PC-3 (cell line): ENCODE measurements at regions not wholly inside any gene's neighbourhood (a gene's known extent, or its start where the extent isn't known, plus 50 kb on each side); places are given as distances from the start of the nearest gene placed in this dataset.

Source experiments
- ATAC-seq: fragments of 200-7000 bp; cut with Tn5 transposase; 2 replicates; pipeline ENCODE4 v1.9.1; 2020; ENCODE audit warnings: mild to moderate bottlenecking, moderate library complexity
- BruUV-seq: library from RNA; stranded (reverse); fragments of 400-500 nt; replicated peaks from 2 replicates; lab custom pipeline; 2021; lab: Mats Ljungman, UMichigan
- CTCF ChIA-PET: fragments of 300-600 bp; sonication (Branson Sonifier 250); formaldehyde crosslinking; loops from one replicate; lab custom pipeline; 2022; ENCODE audit warnings: antibody characterized with exemption; lab: Charles Lee
- POLR2A ChIA-PET: fragments of 300-600 bp; sonication (Branson Sonifier 250); formaldehyde crosslinking; loops from one replicate; lab custom pipeline; 2022; ENCODE audit warnings: antibody characterized with exemption; ENCODE audit not compliant: unreplicated experiment; lab: Charles Lee
- DNase-seq: peaks from one replicate; pipeline ENCODE4 v3.0.0-alpha.2; 2015
- H2AFZ ChIP-seq: fragments of 300-600 bp; sonication (generic); 2 replicates; pipeline ENCODE4 v1.6.0; 2016; ENCODE audit warnings: antibody characterized with exemption, low read length
- H3F3A ChIP-seq: fragments of 300-600 bp; sonication (generic); one replicate; pipeline ENCODE4 v1.6.0; 2017; ENCODE audit warnings: antibody characterized with exemption, low read length, control low read depth, mild to moderate bottlenecking; ENCODE audit not compliant: unreplicated experiment
- H3K27ac ChIP-seq: fragments of 300-600 bp; sonication (generic); 2 replicates; pipeline ENCODE4 v1.5.1; 2016; ENCODE audit warnings: mild to moderate bottlenecking, low read length
- H3K27me3 ChIP-seq: fragments of 300-600 bp; sonication (generic); 2 replicates; pipeline ENCODE4 v1.6.1; 2016; ENCODE audit warnings: low read length, mixed read lengths
- H3K36me3 ChIP-seq: fragments of 300-600 bp; sonication (generic); 2 replicates; pipeline ENCODE4 v1.6.1; 2016; ENCODE audit warnings: low read depth, mixed run types, low read length, mixed read lengths
- H3K4me1 ChIP-seq: fragments of 300-600 bp; sonication (generic); 2 replicates; pipeline ENCODE4 v1.5.1; 2016; ENCODE audit warnings: low read length; ENCODE audit not compliant: insufficient read depth
- H3K4me2 ChIP-seq: fragments of 300-600 bp; sonication (generic); 2 replicates; pipeline ENCODE4 v1.6.0; 2016; ENCODE audit warnings: low read length
- H3K4me3 ChIP-seq: fragments of 300-600 bp; sonication (generic); 2 replicates; pipeline ENCODE4 v1.5.1; 2016; ENCODE audit warnings: mild to moderate bottlenecking, low read length, mixed read lengths
- H3K79me2 ChIP-seq: fragments of 300-600 bp; sonication (generic); 2 replicates; pipeline ENCODE4 v1.6.1; 2017; ENCODE audit warnings: low read length, mixed read lengths
- H3K9ac ChIP-seq: fragments of 300-600 bp; sonication (generic); 2 replicates; pipeline ENCODE4 v1.6.0; 2016; ENCODE audit warnings: mild to moderate bottlenecking, low read length
- H3K9me2 ChIP-seq: fragments of 300-600 bp; sonication (generic); replicated peaks from 2 replicates; pipeline ENCODE4 v1.6.1; 2016; ENCODE audit warnings: mixed run types, low read length, mixed read lengths
- H3K9me3 ChIP-seq: fragments of 300-600 bp; sonication (generic); 2 replicates; pipeline ENCODE4 v1.6.1; 2016; ENCODE audit warnings: low read length, mixed read lengths
- H4K20me1 ChIP-seq: fragments of 300-600 bp; sonication (generic); 2 replicates; pipeline ENCODE4 v1.6.1; 2016; ENCODE audit warnings: low read length, mixed read lengths
- EZH2 ChIP-seq: fragments of 300-600 bp; sonication (generic); IDR thresholded peaks from one replicate; pipeline ENCODE4 v1.6.1; 2017; ENCODE audit warnings: antibody characterized with exemption, mild to moderate bottlenecking, low read length; ENCODE audit not compliant: unreplicated experiment
- EZH2phosphoT487 ChIP-seq: fragments of 300-600 bp; sonication (generic); IDR thresholded peaks from 2 replicates; pipeline ENCODE4 v1.6.1; 2018; ENCODE audit warnings: mild to moderate bottlenecking, antibody characterized with exemption, low read length, borderline replicate concordance
- intact Hi-C: fragments of 100-400 bp; cut with micrococcal nuclease; formaldehyde crosslinking; loops from 2 replicates; pipeline ENCODE4 v1.9.0; 2023
- TF ChIP-seq, protein P1 (sequence below): fragments of 300-600 bp; sonication (generic); conservative IDR thresholded peaks from 2 replicates; pipeline ENCODE4 v1.5.1; 2017; ENCODE audit warnings: antibody characterized with exemption, low read depth, mild to moderate bottlenecking, low read length

DNA sequence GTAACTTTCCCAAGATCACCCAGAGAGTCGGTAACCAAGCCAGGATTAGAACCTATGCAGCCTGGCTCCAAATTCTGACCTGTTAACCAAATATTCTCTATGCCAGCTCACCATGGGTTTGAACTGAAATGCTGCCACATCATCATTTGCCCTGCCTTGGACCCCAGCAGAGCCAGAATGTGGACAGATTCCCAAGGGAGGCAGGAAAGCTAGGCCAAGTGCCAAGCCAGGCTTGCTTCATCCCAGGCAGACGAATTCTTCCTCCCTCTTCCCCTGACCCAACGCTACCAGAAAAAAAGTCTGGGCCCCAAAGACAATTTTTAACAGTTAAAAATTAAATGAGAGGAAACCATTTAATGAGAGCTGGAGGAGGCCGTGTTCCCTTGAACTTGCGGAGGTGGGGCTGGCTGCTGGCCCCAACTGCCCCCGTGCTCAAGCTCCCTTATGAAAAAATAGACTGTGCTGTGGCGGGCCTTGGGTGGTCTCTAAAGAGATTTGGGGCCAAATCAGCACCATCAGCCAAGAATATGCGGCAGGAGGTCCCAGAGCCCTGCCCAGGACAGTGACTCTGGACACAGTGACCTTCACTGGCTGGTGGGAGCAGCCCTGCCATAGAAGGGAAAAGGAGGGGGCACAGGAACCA lies 184.1 kb upstream of the SYT13 start:
- TF ChIP-seq, protein P1, sequence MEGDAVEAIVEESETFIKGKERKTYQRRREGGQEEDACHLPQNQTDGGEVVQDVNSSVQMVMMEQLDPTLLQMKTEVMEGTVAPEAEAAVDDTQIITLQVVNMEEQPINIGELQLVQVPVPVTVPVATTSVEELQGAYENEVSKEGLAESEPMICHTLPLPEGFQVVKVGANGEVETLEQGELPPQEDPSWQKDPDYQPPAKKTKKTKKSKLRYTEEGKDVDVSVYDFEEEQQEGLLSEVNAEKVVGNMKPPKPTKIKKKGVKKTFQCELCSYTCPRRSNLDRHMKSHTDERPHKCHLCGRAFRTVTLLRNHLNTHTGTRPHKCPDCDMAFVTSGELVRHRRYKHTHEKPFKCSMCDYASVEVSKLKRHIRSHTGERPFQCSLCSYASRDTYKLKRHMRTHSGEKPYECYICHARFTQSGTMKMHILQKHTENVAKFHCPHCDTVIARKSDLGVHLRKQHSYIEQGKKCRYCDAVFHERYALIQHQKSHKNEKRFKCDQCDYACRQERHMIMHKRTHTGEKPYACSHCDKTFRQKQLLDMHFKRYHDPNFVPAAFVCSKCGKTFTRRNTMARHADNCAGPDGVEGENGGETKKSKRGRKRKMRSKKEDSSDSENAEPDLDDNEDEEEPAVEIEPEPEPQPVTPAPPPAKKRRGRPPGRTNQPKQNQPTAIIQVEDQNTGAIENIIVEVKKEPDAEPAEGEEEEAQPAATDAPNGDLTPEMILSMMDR = no peak
- TF ChIP-seq EZH2 (no peak), EZH2phosphoT487 (no peak)
- Histone ChIP-seq H4K20me1 (no peaks in the 10 kb centered on the region), H3K4me3 (no peak overlapping the region), H3K4me1 (no peaks in the 10 kb centered on the region), H3K36me3 (no peaks in the 10 kb centered on the region), H3K79me2 (no peaks in the 10 kb centered on the region), H3K9me2 (no peaks in the 10 kb centered on the region), H3K9ac (no peak overlapping the region), H3K27me3 (peaks cover 16% of the 10 kb centered on the region), H3K4me2 (no peak overlapping the region), H2AFZ (no peak overlapping the region), H3F3A (no peaks in the 10 kb centered on the region), H3K27ac (no peak overlapping the region), H3K9me3 (no peaks in the 10 kb centered on the region)
- POLR2A ChIA-PET = no interaction called here
- no peak for DNase-seq
- BruUV-seq = no TSS peak
- intact Hi-C loops = no loop called here
- CTCF ChIA-PET = no interaction called here
- no peak for ATAC-seq

GRCh38 chr11:45468267-45468856 lies 182.2 kb upstream of the SYT13 start:
- Histone ChIP-seq H3K9me3 (no peaks in the 10 kb centered on the region), H3K36me3 (no peaks in the 10 kb centered on the region), H3K9me2 (no peaks in the 10 kb centered on the region), H3K9ac (no peak overlapping the region), H3K27ac (no peak overlapping the region), H3K79me2 (no peaks in the 10 kb centered on the region), H3K4me1 (no peaks in the 10 kb centered on the region), H2AFZ (no peak overlapping the region), H3K27me3 (peaks cover 13% of the 10 kb centered on the region), H4K20me1 (no peaks in the 10 kb centered on the region), H3K4me3 (no peak overlapping the region), H3F3A (no peaks in the 10 kb centered on the region), H3K4me2 (no peak overlapping the region)
- ChIA-PET CTCF (no interaction called here), POLR2A (no interaction called here)
- no peak for TF ChIP-seq EZH2phosphoT487
- TF ChIP-seq EZH2 = no peak
- TF ChIP-seq, protein P1 = no peak
- ATAC-seq (no peak), DNase-seq (no peak)
- intact Hi-C loops = no loop called here
- BruUV-seq = no TSS peak

- Histone ChIP-seq H3K79me2 (no peaks in the 10 kb centered on the region), H3K27me3 (no peaks in the 10 kb centered on the region), H2AFZ (no peak overlapping the region), H3K36me3 (no peaks in the 10 kb centered on the region), H3K9me3 (no peaks in the 10 kb centered on the region), H3K9ac (no peak overlapping the region), H3K4me2 (no peak overlapping the region), H3K9me2 (no peaks in the 10 kb centered on the region), H3F3A (no peaks in the 10 kb centered on the region), H3K4me1 (no peaks in the 10 kb centered on the region), H3K4me3 (no peak overlapping the region), H4K20me1 (no peaks in the 10 kb centered on the region), H3K27ac (no peak overlapping the region)
- TF ChIP-seq EZH2phosphoT487 (no peak), EZH2 (no peak)
- TF ChIP-seq, protein P1 = no peak
- ChIA-PET CTCF (interaction anchor here (0.6 kb wide), 1 partner anchor 864 kb away, joined by 3 read pairs; no protein-coding TSS in a partner anchor), POLR2A (no interaction called here)
- intact Hi-C loops = no loop called here
- DNase-seq = no peak
- no TSS peak for BruUV-seq
- no peak for ATAC-seq
These were observed 177.4 kb upstream of the SYT13 start for GRCh38 chr11:45463541-45463940.
